ENCODE measurements at regions not wholly inside any gene's neighbourhood (a gene's known extent, or its start where the extent isn't known, plus 50 kb on each side); places are given as distances from the start of the nearest gene placed in this dataset.

- no peak for DNase-seq (ENCODE audit: low read depth)
Observed at GRCh38 chr5:44660251-44660650, 148.5 kb upstream of the MRPS30 start.

- no peak for DNase-seq (ENCODE audit: low read depth)
Observed at GRCh38 chr5:44659334-44659733, 149.4 kb upstream of the MRPS30 start.

- DNase-seq (ENCODE audit: low read depth): no peak
Observed at GRCh38 chr5:44652674-44653073, 156.1 kb upstream of the MRPS30 start.

- no peak for DNase-seq (ENCODE audit: low read depth)
Observed at GRCh38 chr5:44646016-44646415, 162.7 kb upstream of the MRPS30 start.

- no peak for DNase-seq (ENCODE audit: low read depth)
Observed at GRCh38 chr5:44645502-44645901, 163.2 kb upstream of the MRPS30 start.

GRCh38 chr5:44644628-44645027 is 164.1 kb upstream of the MRPS30 start:
- DNase-seq (ENCODE audit: low read depth): no peak

- DNase-seq (ENCODE audit: low read depth): no peak
Observed at GRCh38 chr5:44641820-44642219, 166.9 kb upstream of the MRPS30 start.

- DNase-seq (ENCODE audit: low read depth): no peak
Observed at GRCh38 chr5:44640945-44641456, 167.7 kb upstream of the MRPS30 start.

- DNase-seq (ENCODE audit: low read depth): no peak
Observed at GRCh38 chr5:44637916-44638869, 170.6 kb upstream of the MRPS30 start.

GRCh38 chr5:44632344-44632743 is 176.4 kb upstream of the MRPS30 start:
- no peak for DNase-seq (ENCODE audit: low read depth)

- DNase-seq (ENCODE audit: low read depth): no peak
Observed at GRCh38 chr5:44626846-44627245, 181.9 kb upstream of the MRPS30 start.

GRCh38 chr5:44622331-44622730 is 186.4 kb upstream of the MRPS30 start:
- no peak for DNase-seq (ENCODE audit: low read depth)

GRCh38 chr5:44619875-44620610 is 188.7 kb upstream of the MRPS30 start:
- no peak for DNase-seq (ENCODE audit: low read depth)

- DNase-seq (ENCODE audit: low read depth): no peak
Observed at GRCh38 chr5:44614845-44615244, 193.9 kb upstream of the MRPS30 start.

GRCh38 chr5:44613936-44614335 is 194.8 kb upstream of the MRPS30 start:
- no peak for DNase-seq (ENCODE audit: low read depth)

- DNase-seq (ENCODE audit: low read depth): no peak
Observed at GRCh38 chr5:44605926-44606325, 202.8 kb upstream of the MRPS30 start.

- no peak for DNase-seq (ENCODE audit: low read depth)
Observed at GRCh38 chr5:44603496-44604272, 205.1 kb upstream of the MRPS30 start.

GRCh38 chr5:44574678-44575077 is 185.5 kb upstream of the FGF10 start:
- no peak for DNase-seq (ENCODE audit: low read depth)

- no peak for DNase-seq (ENCODE audit: low read depth)
Observed at GRCh38 chr5:44568519-44568918, 179.3 kb upstream of the FGF10 start.

- no peak for DNase-seq (ENCODE audit: low read depth)
Observed at GRCh38 chr5:44565902-44566301, 176.7 kb upstream of the FGF10 start.

- no peak for DNase-seq (ENCODE audit: low read depth)
Observed at GRCh38 chr5:44565360-44565759, 176.1 kb upstream of the FGF10 start.

- no peak for DNase-seq (ENCODE audit: low read depth)
Observed at GRCh38 chr5:44546286-44546685, 157.1 kb upstream of the FGF10 start.

All from renal cortical epithelial cell (primary cell).